Right cardiac atrium (tissue), 5 donors: ENCODE measurements at regions not wholly inside any gene's neighbourhood (a gene's known extent, or its start where the extent isn't known, plus 50 kb on each side); places are given as distances from the start of the nearest gene placed in this dataset.

Experiments used
- ATAC-seq, 2 donors: fragments of 200-7000 bp; cut with Tn5 transposase; one replicate each; pipeline versions ENCODE4 v1.8.0 to v1.9.1; 2020; ENCODE audit warnings: moderate library complexity in 2 of 2, mild to moderate bottlenecking in 1 of 2
- DNase-seq, 3 donors: peaks; one replicate each; pipeline ENCODE4 v3.0.0-alpha.2; 2020
- H3K27ac ChIP-seq: one replicate; pipeline ENCODE4 v1.5.1; 2013; ENCODE audit warnings: mild to moderate bottlenecking, low read length, control low read depth, moderate library complexity
- H3K27me3 ChIP-seq: one replicate; pipeline ENCODE4 v1.6.1; 2013; ENCODE audit not compliant: control insufficient read depth, insufficient read depth
- H3K4me1 ChIP-seq: one replicate; pipeline ENCODE4 v1.6.1; 2013; ENCODE audit warnings: low read length; ENCODE audit not compliant: control insufficient read depth, insufficient read depth
- H3K4me3 ChIP-seq: one replicate; pipeline ENCODE4 v1.5.1; 2013; ENCODE audit warnings: low read length, control low read depth
- H3K9me3 ChIP-seq: one replicate; pipeline ENCODE4 v1.6.1; 2013; ENCODE audit warnings: low read length; ENCODE audit not compliant: control insufficient read depth
- WGBS: extraction: QIAGEN DNeasy Blood & Tissue Kit; methylation state at CpG from one replicate; pipeline ENCODE4 v1.1.7; 2013; 5-methylcytosine and 5-hydroxymethylcytosine counted together
- intact Hi-C, 4 donors: fragments of 100-400 bp; cut with DNase I; formaldehyde crosslinking; loops; one replicate each; pipeline versions ENCODE4 v1.11.0 to v1.14.0; 2022 to 2023
- donor health status: healthy with polysubstance abuse.
- donor health status: DM: no; HTN: yes; CAD: no.
- donor health status: DM: no; HTN: no; CAD: no.
- donor health status: DM: no; HTN: yes; CAD: no; lungs with severe emphysema.
- donor health status: DM: yes; HTN: yes; CAD: no.

GRCh38 chr7:46357290-46357689, 436.2 kb upstream of the IGFBP3 start:
- ATAC-seq: no peak
- Histone ChIP-seq H3K27ac (no peak overlapping the region), H3K27me3 (no peaks in the 10 kb centered on the region), H3K4me3 (no peak overlapping the region), H3K4me1 (no peaks in the 10 kb centered on the region), H3K9me3 (no peaks in the 10 kb centered on the region)
- intact Hi-C loops: loop anchor here in 1 of 4 donors (10.0 kb wide), 1 partner anchor 738 kb away; no protein-coding TSS in a partner anchor
- 92% methylated on average over 2 of the region's 2 CpGs for WGBS
- DNase-seq: no peak

- WGBS: 85% methylated on average over 2 of the region's 2 CpGs
- Histone ChIP-seq H3K27ac (no peak overlapping the region), H3K27me3 (no peaks in the 10 kb centered on the region), H3K9me3 (no peaks in the 10 kb centered on the region), H3K4me3 (no peak overlapping the region), H3K4me1 (no peaks in the 10 kb centered on the region)
- no peak for ATAC-seq
- intact Hi-C loops: loop anchor here in 1 of 4 donors (10.0 kb wide), 1 partner anchor 738 kb away; no protein-coding TSS in a partner anchor
- no peak for DNase-seq
These were observed 435.3 kb upstream of the IGFBP3 start for GRCh38 chr7:46356371-46356770.

- intact Hi-C loops: loop anchor here in 1 of 4 donors (10.0 kb wide), 1 partner anchor 739 kb away; no protein-coding TSS in a partner anchor
These were observed 434.3 kb upstream of the IGFBP3 start for GRCh38 chr7:46355331-46355730.

GRCh38 chr7:46352004-46352954, 431.2 kb upstream of the IGFBP3 start:
- Histone ChIP-seq H3K27me3 (no peaks in the 10 kb centered on the region), H3K9me3 (no peaks in the 10 kb centered on the region), H3K27ac (no peak overlapping the region), H3K4me3 (no peak overlapping the region), H3K4me1 (no peaks in the 10 kb centered on the region)
- intact Hi-C loops: loop anchor here (2.0 to 10.0 kb wide), 3 partner anchors 430 to 743 kb away; partner anchors contain the start of gene IGFBP3 (in 3 of the 4)
- peak in 1 of 3 donors; percentile 59 for DNase-seq
- WGBS: 22% methylated on average over 2 of the region's 2 CpGs
- peak; percentile 54 to 60 for ATAC-seq

More at GRCh38 chr7:46355331-46355730, 434.3 kb upstream of the IGFBP3 start:
- ATAC-seq: no peak
- no peak overlapping the region for H3K27ac ChIP-seq
- DNase-seq: no peak
- H3K9me3 ChIP-seq: no peaks in the 10 kb centered on the region
- no peaks in the 10 kb centered on the region for H3K4me1 ChIP-seq
- 97% methylated on average over 4 of the region's 4 CpGs for WGBS
- no peak overlapping the region for H3K4me3 ChIP-seq
- H3K27me3 ChIP-seq: no peaks in the 10 kb centered on the region

- Histone ChIP-seq H3K9me3 (no peaks in the 10 kb centered on the region), H3K27ac (no peak overlapping the region), H3K4me1 (no peaks in the 10 kb centered on the region), H3K4me3 (no peak overlapping the region), H3K27me3 (no peaks in the 10 kb centered on the region)
- intact Hi-C loops: no loop called here
- ATAC-seq: no peak
- no peak for DNase-seq
- 59% methylated on average over 2 of the region's 2 CpGs for WGBS
These were observed 428.4 kb upstream of the IGFBP3 start for GRCh38 chr7:46349490-46349889.

GRCh38 chr7:46344533-46344932, 423.5 kb upstream of the IGFBP3 start:
- H3K9me3 ChIP-seq: no peaks in the 10 kb centered on the region
- no peaks in the 10 kb centered on the region for H3K27me3 ChIP-seq
- no peaks in the 10 kb centered on the region for H3K4me1 ChIP-seq
- H3K4me3 ChIP-seq: no peak overlapping the region
- H3K27ac ChIP-seq: no peak overlapping the region
- ATAC-seq (no peak), DNase-seq (no peak)
- WGBS: 94% methylated on average over 4 of the region's 4 CpGs
- intact Hi-C loops: no loop called here

- WGBS: 88% methylated on average over 1 of the region's 1 CpG
These were observed 422.7 kb upstream of the IGFBP3 start for GRCh38 chr7:46343802-46344201.

GRCh38 chr7:46322937-46323336, 401.9 kb upstream of the IGFBP3 start:
- 75% methylated on average over 4 of the region's 4 CpGs for WGBS
- Histone ChIP-seq H3K4me1 (no peaks in the 10 kb centered on the region), H3K27ac (no peak overlapping the region), H3K27me3 (no peaks in the 10 kb centered on the region), H3K9me3 (no peaks in the 10 kb centered on the region), H3K4me3 (no peak overlapping the region)
- DNase-seq (no peak), ATAC-seq (no peak)
- intact Hi-C loops: no loop called here

More at GRCh38 chr7:46343802-46344201, 422.7 kb upstream of the IGFBP3 start:
- intact Hi-C loops: no loop called here
- H3K27me3 ChIP-seq: no peaks in the 10 kb centered on the region
- ATAC-seq (no peak), DNase-seq (no peak)
- H3K27ac ChIP-seq: no peak overlapping the region
- no peaks in the 10 kb centered on the region for H3K4me1 ChIP-seq
- H3K4me3 ChIP-seq: no peak overlapping the region
- H3K9me3 ChIP-seq: no peaks in the 10 kb centered on the region

GRCh38 chr7:46321556-46322205, 400.6 kb upstream of the IGFBP3 start:
- no peaks in the 10 kb centered on the region for H3K4me1 ChIP-seq
- no peak overlapping the region for H3K4me3 ChIP-seq
- DNase-seq: no peak
- no peak overlapping the region for H3K27ac ChIP-seq
- 71% methylated on average over 11 of the region's 11 CpGs for WGBS
- intact Hi-C loops: no loop called here
- no peaks in the 10 kb centered on the region for H3K9me3 ChIP-seq
- no peaks in the 10 kb centered on the region for H3K27me3 ChIP-seq
- no peak for ATAC-seq

- no peaks in the 10 kb centered on the region for H3K27me3 ChIP-seq
- H3K27ac ChIP-seq: no peak overlapping the region
- intact Hi-C loops: no loop called here
- no peak for ATAC-seq
- H3K4me1 ChIP-seq: no peaks in the 10 kb centered on the region
- no peak for DNase-seq
- no peaks in the 10 kb centered on the region for H3K9me3 ChIP-seq
- no peak overlapping the region for H3K4me3 ChIP-seq
- WGBS: 71% methylated on average over 3 of the region's 3 CpGs
These were observed 399.9 kb upstream of the IGFBP3 start for GRCh38 chr7:46320956-46321355.

- 94% methylated on average over 3 of the region's 3 CpGs for WGBS
- Histone ChIP-seq H3K27me3 (no peaks in the 10 kb centered on the region), H3K4me1 (no peaks in the 10 kb centered on the region), H3K9me3 (no peaks in the 10 kb centered on the region), H3K27ac (no peak overlapping the region), H3K4me3 (no peak overlapping the region)
- no peak for ATAC-seq
- no peak for DNase-seq
- intact Hi-C loops: no loop called here
These were observed 398.8 kb upstream of the IGFBP3 start for GRCh38 chr7:46319841-46320240.
